NB4 (cell line): ENCODE measurements at regions not wholly inside any gene's neighbourhood (a gene's known extent, or its start where the extent isn't known, plus 50 kb on each side); places are given as distances from the start of the nearest gene placed in this dataset.

Experiments
- CTCF ChIP-seq: IDR thresholded peaks from one replicate; pipeline ENCODE4 v1.5.1; 2012; ENCODE audit warnings: low read depth, low read length
- POLR2A ChIP-seq: IDR thresholded peaks from 2 replicates; pipeline ENCODE4 v1.6.1; 2011; ENCODE audit warnings: mild to moderate bottlenecking; ENCODE audit not compliant: insufficient read length; ENCODE audit errors: extremely low read depth

GRCh38 chr5:98268162-98268860 lies 505.2 kb upstream of the RGMB start:
- TF ChIP-seq CTCF (no peak), POLR2A (no peak)
